ENCODE measurements at regions not wholly inside any gene's neighbourhood (a gene's known extent, or its start where the extent isn't known, plus 50 kb on each side); places are given as distances from the start of the nearest gene placed in this dataset.

DNA sequence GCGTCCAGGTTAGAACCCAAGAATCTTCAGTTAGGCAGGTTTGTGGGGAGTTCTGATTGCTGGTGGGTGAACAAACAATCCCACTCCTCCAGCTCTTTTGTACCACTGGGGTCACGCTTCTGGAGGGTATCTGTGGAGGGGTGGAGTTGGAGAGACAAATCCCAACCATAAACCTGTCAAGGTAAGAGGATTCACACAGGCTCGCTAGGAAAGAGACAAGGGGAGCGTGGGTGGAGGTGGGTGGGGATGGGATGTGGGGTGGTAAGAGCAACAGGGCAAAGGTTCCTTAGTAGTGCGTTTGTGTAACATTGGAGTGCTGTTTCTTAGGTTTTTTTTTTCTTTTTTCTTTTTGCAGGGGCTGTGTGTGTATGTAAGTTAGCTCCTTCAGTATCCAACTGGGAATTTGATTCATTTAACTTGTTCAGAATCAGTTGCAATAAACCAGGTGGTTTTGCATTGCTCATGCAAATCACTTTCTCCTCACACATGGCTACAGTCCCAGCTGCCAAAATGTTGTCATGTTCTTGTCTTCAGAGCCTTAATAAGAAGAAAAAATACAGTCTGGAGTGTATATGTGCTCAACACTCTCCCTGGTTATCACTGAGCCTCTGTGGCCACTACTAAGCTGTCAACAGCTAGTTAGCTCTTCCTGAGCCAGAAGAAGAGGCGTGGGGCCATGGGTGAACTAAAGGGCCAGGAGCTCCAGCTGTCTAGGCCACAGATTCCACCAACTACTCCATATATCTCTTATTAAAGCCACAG, 164.0 kb upstream of the RAD23B start:
- DNase-seq (ENCODE audit: low spot score), result no peak

DNA sequence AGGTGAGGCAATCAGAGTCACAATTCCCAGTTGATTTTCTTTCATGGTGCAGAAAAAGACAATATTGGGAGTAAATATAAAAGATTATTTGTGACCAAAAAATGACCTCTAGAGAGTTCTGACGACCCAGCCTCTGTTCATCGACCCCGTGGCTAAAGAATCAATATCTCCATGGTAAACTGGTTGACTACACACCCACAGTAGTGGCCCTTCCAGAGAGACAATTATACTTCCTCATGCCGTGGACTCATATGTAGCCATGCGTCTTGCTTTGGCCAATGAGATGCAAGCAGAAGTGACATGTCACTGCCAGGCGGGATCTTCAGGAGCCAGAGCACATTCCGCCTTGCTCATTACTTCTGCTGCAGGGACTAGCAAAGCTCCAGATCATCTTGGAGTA, 163.3 kb upstream of the RAD23B start:
- DNase-seq (ENCODE audit: low spot score), result no peak

GRCh38 chr9:107123389-107123788, 159.7 kb upstream of the RAD23B start:
- DNase-seq (ENCODE audit: low spot score), result no peak

DNA sequence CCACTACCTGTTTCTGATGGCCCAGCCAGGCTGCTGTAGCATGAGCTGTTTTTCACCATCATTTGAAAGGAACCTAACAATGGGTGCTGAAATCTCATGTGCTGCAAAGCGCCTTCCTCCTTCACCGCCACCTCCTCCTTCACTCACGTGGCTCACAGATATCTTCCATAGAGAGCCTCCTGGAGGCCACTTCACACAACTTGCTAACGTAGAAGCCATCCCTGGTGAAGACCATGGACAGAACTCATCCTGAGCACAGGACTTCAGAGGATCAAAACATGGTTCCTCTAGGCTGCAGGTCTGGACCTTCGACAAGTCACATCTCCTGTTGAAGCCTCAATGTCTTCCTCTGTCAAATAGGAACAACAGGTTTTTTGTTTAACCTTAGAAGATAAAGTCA, 155.5 kb upstream of the RAD23B start:
- DNase-seq (ENCODE audit: low spot score), result no peak

- DNase-seq (ENCODE audit: low spot score), result no peak
Observed at GRCh38 chr9:107131108-107131799, 151.8 kb upstream of the RAD23B start.

GRCh38 chr9:107136296-107136695, 146.8 kb upstream of the RAD23B start:
- DNase-seq (ENCODE audit: low spot score), result no peak

DNA sequence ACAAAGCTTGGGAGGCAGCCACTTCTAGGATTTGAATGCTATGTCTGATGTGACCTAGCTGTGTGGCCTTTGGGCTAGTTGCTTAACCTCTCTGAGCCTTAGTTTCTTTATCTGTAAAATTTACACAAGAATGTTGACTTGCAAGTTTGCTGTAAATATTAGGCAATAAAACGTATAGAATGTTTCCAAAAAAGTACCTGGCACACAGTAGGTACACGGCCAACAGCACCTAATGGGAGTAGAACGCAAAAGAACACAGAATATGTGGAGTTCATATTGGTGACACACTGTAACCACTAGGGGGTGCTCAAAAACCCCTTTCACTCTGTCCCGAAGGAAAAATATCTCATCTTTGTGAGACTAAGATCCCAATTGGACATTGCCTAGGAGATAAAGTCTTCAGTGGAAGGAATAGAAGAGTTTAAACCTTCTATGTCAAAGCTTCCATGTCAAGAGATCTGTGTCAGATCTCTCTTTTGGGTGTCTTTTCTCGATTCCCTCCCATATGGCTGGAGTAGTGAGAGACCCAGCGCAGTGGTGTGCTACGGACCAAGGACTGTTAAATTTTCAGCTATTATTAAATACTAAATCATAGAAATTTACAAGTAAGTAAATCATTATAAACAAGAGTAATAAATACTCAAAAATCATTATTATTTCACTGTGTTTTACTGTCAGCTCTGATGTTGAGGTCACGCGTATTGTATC, 145.4 kb upstream of the RAD23B start:
- peak; percentile 29 for DNase-seq (ENCODE audit: low spot score)

GRCh38 chr9:107138261-107138992, 144.7 kb upstream of the RAD23B start:
- no peak for DNase-seq (ENCODE audit: low spot score)

DNA sequence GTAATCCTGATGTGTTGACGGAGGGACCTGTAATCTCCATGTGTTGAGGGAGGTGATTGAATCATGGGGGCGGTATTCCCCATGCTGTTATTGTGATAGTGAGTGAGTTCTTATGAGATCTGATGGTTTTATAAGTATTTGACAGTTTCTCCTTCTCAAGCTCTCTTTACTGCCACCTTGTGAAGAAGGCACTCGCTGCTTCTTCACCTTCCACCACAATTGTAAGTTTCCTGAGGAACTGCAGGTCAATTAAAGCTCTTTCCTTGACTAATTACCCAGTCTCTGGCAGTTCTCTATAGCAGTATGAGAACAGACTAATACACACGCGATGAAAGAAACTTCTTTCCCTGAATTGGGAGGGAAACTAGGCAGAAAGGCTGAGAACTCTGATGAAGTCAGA, 141.1 kb upstream of the RAD23B start:
- peak; percentile 15 for DNase-seq (ENCODE audit: low spot score)

- no peak for DNase-seq (ENCODE audit: low spot score)
Observed at GRCh38 chr9:107142430-107142829, 140.6 kb upstream of the RAD23B start.

DNA sequence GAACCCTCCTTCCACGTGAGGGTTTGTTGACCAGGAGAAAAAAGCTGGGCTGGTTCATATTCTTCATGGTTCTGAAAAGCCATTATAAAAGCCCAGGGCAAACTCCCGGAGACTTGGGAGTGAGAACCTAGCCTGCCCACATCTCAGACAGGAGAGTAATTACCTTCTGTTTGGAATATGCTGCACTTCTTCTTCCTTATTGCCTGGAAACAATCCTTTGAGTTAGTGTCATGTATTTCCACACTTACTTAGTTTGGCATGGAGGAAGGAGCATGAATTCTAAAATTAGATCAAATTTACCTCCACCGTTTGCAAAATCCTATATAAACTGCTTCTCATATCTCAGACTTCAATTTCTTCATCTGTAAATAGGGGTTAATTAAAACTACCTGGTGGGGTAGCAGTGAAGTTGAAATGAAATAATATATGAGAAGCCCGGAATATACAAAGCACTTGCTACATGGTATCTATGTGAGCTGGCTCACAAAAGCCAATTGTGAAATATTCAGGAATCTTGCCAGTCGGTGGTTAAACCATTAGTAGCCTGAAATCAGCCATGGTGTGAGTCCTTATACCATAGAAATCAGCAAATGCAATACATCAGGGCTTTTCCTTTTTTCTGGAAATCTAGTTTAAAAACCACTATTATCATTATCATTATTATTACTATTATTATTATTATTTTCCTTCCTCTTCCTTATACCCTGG, 140.0 kb upstream of the RAD23B start:
- DNase-seq (ENCODE audit: low spot score), result no peak

DNA sequence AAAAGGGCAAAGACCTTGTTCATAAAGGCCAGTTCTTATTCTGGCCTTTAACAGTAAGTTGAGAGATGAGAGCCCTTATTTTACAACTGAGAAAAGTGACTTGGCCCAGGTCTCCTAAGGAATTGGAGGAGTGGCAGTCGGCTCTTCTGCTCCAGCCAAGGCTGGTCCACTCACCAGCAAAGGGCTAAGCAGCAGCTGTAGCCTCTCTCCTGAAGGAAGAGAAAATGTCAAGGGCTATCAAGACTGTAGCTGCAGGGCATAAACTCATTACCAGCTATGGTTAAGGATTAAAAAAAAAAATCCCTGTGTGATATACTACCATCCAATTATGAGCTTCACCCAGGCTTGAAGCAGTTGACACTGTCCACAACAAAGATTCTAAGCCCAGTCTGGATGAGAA, 138.6 kb upstream of the RAD23B start:
- no peak for DNase-seq (ENCODE audit: low spot score)

DNA sequence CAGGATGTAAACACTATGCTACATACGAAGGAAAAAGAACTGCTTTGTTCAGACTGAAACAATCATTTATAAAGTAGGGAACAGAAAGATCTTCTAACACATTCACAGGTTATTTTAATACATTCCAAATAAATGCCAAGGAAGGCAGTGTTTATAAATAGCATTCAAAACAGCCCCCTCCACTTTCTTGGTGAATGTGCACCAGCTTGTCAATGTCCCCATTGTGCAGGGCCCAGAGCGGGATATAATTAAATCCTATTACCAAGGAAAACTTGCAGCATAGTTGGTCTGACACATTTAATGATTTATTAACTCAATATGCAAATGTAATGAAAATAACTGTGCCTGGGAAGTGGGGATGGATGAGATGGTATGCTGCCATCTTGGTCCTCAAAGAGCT, 135.9 kb upstream of the RAD23B start:
- DNase-seq (ENCODE audit: low spot score), result no peak

DNA sequence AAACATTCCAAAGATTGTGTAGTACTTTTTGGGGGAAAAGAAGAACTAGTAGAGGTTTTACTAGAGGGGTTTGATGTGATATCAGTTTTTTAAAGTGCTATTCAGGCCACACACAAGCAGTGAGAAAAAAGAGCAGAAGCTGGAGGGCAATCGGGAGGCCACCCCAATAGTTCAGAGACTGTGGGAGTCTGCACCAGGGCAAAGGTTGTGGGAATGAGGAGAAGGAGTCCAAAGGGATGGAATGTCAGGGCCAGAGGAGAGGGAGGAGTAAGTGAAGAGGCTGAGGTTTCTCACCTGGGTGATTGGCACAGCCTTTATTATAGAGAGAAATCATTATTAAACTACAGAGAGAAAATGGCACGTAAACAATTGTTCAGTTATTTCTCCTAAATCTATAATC, 134.9 kb upstream of the RAD23B start:
- DNase-seq (ENCODE audit: low spot score), result no peak

DNA sequence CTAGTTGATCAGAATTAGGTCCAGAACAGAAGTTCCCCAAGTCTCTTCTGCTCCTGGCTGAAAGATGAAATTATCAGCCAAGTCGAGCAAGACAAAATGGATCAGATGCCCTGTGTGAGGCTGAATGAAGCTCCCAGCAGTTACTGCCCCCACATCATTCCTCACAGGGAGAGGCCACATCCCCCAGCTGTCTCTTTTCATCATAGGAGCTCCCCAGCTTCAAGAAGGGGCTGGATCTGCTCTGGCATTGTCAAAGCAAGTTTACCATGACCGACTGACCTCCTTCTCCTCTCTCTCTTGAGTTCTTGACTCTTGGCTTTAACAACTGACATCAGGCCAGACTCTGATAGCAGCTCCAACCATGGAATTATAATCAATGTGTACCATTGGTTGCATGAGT, 133.3 kb upstream of the RAD23B start:
- DNase-seq (ENCODE audit: low spot score), result no peak

- no peak for DNase-seq (ENCODE audit: low spot score)
Observed at GRCh38 chr9:107153336-107153735, 129.7 kb upstream of the RAD23B start.

GRCh38 chr9:107154291-107154690, 128.8 kb upstream of the RAD23B start:
- DNase-seq (ENCODE audit: low spot score), result no peak

DNA sequence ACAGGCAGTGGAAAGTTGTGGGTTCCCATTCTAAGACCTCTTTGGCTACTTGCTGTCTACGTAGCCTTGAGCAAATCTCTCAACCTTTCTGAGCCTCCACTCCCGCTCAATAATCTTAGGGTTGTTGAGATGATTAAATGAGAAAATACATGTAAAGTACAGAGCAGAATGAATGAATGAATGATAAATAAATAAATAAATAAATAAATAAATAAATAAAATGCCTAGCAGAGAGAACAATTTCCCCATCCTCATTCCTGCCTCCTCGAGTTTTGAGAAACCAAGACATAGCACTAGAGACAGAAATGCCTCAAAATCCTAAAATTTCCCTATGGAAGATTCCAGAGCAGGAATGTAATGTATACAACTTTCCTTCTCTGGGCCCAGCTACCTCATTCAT, 128.3 kb upstream of the RAD23B start:
- no peak for DNase-seq (ENCODE audit: low spot score)

- DNase-seq (ENCODE audit: low spot score), result no peak
Observed at GRCh38 chr9:107155244-107155817, 127.7 kb upstream of the RAD23B start.

- no peak for DNase-seq (ENCODE audit: low spot score)
Observed at GRCh38 chr9:107158321-107158720, 124.8 kb upstream of the RAD23B start.

DNA sequence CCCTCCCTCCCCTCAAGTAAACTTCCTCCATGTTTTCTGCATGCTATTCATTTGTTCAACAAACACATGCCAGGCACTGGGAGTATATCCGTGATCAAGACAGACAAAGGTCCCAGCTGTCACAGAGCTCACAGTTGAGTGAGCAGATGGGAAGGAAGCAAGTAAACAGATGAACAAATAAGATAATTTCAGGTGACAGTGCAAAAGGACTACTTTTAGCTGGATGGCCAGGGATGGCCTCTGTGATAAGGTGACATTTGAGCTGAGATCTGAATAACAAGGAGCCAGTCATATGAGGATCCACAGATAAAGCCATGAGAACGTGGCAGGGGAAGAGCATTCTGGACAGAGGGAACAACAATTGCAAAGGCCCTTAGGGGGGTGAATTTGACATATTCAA, 121.7 kb upstream of the RAD23B start:
- DNase-seq (ENCODE audit: low spot score), result no peak

All from H4 (cell line).